HL-60 (cell line): ENCODE measurements at regions not wholly inside any gene's neighbourhood (a gene's known extent, or its start where the extent isn't known, plus 50 kb on each side); places are given as distances from the start of the nearest gene placed in this dataset.
"Not testable (repeated sequence)": the region's sequence is repeated elsewhere in the genome, so short reads cannot be mapped to it uniquely, and the experiment has no call there.

Source experiments
- DNase-seq, 2 experiments: peaks; one replicate each; pipeline ENCODE4 v3.0.0-alpha.2; 2010 to 2020; ENCODE audit warnings: low read depth in 1 of 2, low spot score in 1 of 2
- H3K27ac ChIP-seq: fragments of 250-450 bp; sonication (Bioruptor Pico); replicated peaks from 2 replicates; pipeline ENCODE4 v1.5.1; 2020; ENCODE audit warnings: mild to moderate bottlenecking, moderate library complexity
- H3K27me3 ChIP-seq: fragments of 250-450 bp; sonication (Bioruptor Pico); 2 replicates; pipeline ENCODE4 v1.5.1; 2021; ENCODE audit warnings: mild to moderate bottlenecking, moderate library complexity; ENCODE audit not compliant: insufficient read depth, poor library complexity, severe bottlenecking
- H3K4me3 ChIP-seq: replicated peaks from 2 replicates; pipeline ENCODE4 v1.5.1; 2011; ENCODE audit warnings: mild to moderate bottlenecking, control low read depth, low read length; ENCODE audit not compliant: insufficient read depth
- GABPA ChIP-seq: IDR thresholded peaks from 2 replicates; pipeline ENCODE4 v1.6.1; 2012; ENCODE audit warnings: low read depth
- POLR2AphosphoS5 ChIP-seq: IDR thresholded peaks from 2 replicates; pipeline ENCODE4 v1.6.1; 2012; ENCODE audit warnings: low read depth
- SPI1 ChIP-seq: IDR thresholded peaks from 2 replicates; pipeline ENCODE4 v1.6.1; 2012; ENCODE audit warnings: low read depth, mild to moderate bottlenecking, borderline replicate concordance
- TF ChIP-seq, protein P1 (sequence below): IDR thresholded peaks from 2 replicates; pipeline ENCODE4 v1.6.1; 2012; ENCODE audit warnings: low read depth; ENCODE audit not compliant: insufficient replicate concordance
- TF ChIP-seq, protein P2 (sequence below): IDR thresholded peaks from one replicate; pipeline ENCODE4 v1.5.1; 2011; ENCODE audit warnings: low read length, control low read depth, inconsistent platforms; ENCODE audit not compliant: insufficient read depth

- Histone ChIP-seq H3K27me3 (no peaks in the 10 kb centered on the region), H3K4me3 (no peak overlapping the region), H3K27ac (no peak overlapping the region)
- TF ChIP-seq POLR2AphosphoS5, result no peak
- TF ChIP-seq GABPA, result no peak
- TF ChIP-seq, protein P1, sequence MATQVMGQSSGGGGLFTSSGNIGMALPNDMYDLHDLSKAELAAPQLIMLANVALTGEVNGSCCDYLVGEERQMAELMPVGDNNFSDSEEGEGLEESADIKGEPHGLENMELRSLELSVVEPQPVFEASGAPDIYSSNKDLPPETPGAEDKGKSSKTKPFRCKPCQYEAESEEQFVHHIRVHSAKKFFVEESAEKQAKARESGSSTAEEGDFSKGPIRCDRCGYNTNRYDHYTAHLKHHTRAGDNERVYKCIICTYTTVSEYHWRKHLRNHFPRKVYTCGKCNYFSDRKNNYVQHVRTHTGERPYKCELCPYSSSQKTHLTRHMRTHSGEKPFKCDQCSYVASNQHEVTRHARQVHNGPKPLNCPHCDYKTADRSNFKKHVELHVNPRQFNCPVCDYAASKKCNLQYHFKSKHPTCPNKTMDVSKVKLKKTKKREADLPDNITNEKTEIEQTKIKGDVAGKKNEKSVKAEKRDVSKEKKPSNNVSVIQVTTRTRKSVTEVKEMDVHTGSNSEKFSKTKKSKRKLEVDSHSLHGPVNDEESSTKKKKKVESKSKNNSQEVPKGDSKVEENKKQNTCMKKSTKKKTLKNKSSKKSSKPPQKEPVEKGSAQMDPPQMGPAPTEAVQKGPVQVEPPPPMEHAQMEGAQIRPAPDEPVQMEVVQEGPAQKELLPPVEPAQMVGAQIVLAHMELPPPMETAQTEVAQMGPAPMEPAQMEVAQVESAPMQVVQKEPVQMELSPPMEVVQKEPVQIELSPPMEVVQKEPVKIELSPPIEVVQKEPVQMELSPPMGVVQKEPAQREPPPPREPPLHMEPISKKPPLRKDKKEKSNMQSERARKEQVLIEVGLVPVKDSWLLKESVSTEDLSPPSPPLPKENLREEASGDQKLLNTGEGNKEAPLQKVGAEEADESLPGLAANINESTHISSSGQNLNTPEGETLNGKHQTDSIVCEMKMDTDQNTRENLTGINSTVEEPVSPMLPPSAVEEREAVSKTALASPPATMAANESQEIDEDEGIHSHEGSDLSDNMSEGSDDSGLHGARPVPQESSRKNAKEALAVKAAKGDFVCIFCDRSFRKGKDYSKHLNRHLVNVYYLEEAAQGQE, result no peak
- TF ChIP-seq, protein P2, sequence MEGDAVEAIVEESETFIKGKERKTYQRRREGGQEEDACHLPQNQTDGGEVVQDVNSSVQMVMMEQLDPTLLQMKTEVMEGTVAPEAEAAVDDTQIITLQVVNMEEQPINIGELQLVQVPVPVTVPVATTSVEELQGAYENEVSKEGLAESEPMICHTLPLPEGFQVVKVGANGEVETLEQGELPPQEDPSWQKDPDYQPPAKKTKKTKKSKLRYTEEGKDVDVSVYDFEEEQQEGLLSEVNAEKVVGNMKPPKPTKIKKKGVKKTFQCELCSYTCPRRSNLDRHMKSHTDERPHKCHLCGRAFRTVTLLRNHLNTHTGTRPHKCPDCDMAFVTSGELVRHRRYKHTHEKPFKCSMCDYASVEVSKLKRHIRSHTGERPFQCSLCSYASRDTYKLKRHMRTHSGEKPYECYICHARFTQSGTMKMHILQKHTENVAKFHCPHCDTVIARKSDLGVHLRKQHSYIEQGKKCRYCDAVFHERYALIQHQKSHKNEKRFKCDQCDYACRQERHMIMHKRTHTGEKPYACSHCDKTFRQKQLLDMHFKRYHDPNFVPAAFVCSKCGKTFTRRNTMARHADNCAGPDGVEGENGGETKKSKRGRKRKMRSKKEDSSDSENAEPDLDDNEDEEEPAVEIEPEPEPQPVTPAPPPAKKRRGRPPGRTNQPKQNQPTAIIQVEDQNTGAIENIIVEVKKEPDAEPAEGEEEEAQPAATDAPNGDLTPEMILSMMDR, result no peak
- TF ChIP-seq SPI1, result no peak
- DNase-seq, result no peak
Measured at GRCh38 chr7:15068324-15068723, 165.8 kb upstream of the DGKB start.

- DNase-seq, result no peak
- Histone ChIP-seq H3K27ac (no peak overlapping the region), H3K4me3 (no peak overlapping the region), H3K27me3 (no peaks in the 10 kb centered on the region)
- TF ChIP-seq, protein P2, result no peak
- TF ChIP-seq POLR2AphosphoS5, result no peak
- no peak for TF ChIP-seq SPI1
- TF ChIP-seq, protein P1, result no peak
- TF ChIP-seq GABPA, result no peak
Measured at GRCh38 chr7:15057272-15057671, 154.7 kb upstream of the DGKB start.

DNA sequence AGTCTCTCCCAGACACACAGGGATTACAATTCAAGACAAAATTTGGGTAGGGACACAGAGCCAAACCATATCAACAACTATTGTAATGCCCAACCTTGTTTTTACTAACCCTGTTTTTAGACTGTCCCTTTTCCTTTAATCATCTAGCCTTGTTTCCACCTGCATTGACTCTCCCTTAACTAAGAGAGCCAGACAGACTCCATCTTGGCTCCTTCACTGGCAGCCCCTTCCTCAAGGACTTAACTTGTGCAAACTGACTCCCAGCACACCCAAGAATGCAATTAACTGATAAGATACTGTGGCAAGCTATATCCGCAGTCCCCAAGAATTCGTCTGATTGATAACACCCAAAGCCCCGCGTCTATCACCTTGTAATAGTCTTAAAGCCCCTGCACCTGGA, 151.8 kb upstream of the DGKB start:
- not testable (repeated sequence) for H3K4me3 ChIP-seq, H3K27me3 ChIP-seq, DNase-seq, H3K27ac ChIP-seq

DNA sequence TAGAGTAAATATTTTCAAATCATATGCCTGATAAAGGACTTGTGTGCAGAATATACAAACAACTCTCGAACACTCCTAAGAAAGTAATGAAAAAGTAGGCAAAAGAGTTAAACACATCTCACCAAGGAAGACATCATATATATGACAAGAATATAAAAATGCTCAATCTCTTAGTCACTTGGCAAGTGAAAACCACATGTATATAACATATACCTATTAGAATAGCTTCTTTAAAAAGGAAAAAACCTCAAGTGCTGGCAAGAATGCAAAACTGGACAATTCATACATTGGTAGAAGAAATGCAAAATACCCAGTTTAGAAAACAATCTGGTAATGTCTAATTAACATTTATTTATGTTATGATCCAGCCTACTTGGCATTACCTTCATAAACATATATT, 146.6 kb upstream of the DGKB start:
- Histone ChIP-seq H3K27ac (no peak overlapping the region), H3K27me3 (no peaks in the 10 kb centered on the region), H3K4me3 (no peak overlapping the region)
- no peak for TF ChIP-seq SPI1
- TF ChIP-seq, protein P2, result no peak
- no peak for TF ChIP-seq POLR2AphosphoS5
- TF ChIP-seq, protein P1, result no peak
- TF ChIP-seq GABPA, result no peak
- DNase-seq, result no peak
